Anterior cingulate cortex (tissue), 58 donors: ENCODE measurements at regions not wholly inside any gene's neighbourhood (a gene's known extent, or its start where the extent isn't known, plus 50 kb on each side); places are given as distances from the start of the nearest gene placed in this dataset.

Source experiments
- DNase-seq, 58 donors: peaks; one replicate each; lab custom pipeline; 2025; lab: John Stamatoyannopoulos, UW

- no peak for DNase-seq
Measured at GRCh38 chrX:11949291-11949690, 189.0 kb upstream of the FRMPD4 start.

- no peak for DNase-seq
Measured at GRCh38 chrX:11952176-11952720, 186.0 kb upstream of the FRMPD4 start.

GRCh38 chrX:11953615-11954014, 184.7 kb upstream of the FRMPD4 start:
- no peak for DNase-seq

- DNase-seq = no peak
Measured at GRCh38 chrX:11954176-11954575, 184.1 kb upstream of the FRMPD4 start.

- no peak for DNase-seq
Measured at GRCh38 chrX:11960031-11960430, 178.2 kb upstream of the FRMPD4 start.

GRCh38 chrX:11965436-11965835, 172.8 kb upstream of the FRMPD4 start:
- DNase-seq = no peak

GRCh38 chrX:11967986-11968869, 170.0 kb upstream of the FRMPD4 start:
- DNase-seq = no peak

GRCh38 chrX:11968991-11969390, 169.3 kb upstream of the FRMPD4 start:
- no peak for DNase-seq

- peak in 2 of 58 donors; percentile 0 for DNase-seq
Measured at GRCh38 chrX:11970578-11971359, 167.5 kb upstream of the FRMPD4 start.

GRCh38 chrX:11976663-11977062, 161.6 kb upstream of the FRMPD4 start:
- DNase-seq = no peak

GRCh38 chrX:11992271-11992670, 146.0 kb upstream of the FRMPD4 start:
- DNase-seq = no peak

- DNase-seq = no peak
Measured at GRCh38 chrX:11995146-11995545, 143.1 kb upstream of the FRMPD4 start.

GRCh38 chrX:11996810-11997209, 141.5 kb upstream of the FRMPD4 start:
- DNase-seq = no peak

GRCh38 chrX:11998944-11999343, 139.3 kb upstream of the FRMPD4 start:
- DNase-seq = no peak

GRCh38 chrX:12002876-12003275, 135.4 kb upstream of the FRMPD4 start:
- DNase-seq = no peak

GRCh38 chrX:12007881-12008280, 130.4 kb upstream of the FRMPD4 start:
- no peak for DNase-seq

GRCh38 chrX:12010436-12010835, 127.8 kb upstream of the FRMPD4 start:
- no peak for DNase-seq

- DNase-seq = peak in 1 of 58 donors; percentile 3
Measured at GRCh38 chrX:12011075-12011474, 127.2 kb upstream of the FRMPD4 start.

- no peak for DNase-seq
Measured at GRCh38 chrX:12013211-12013618, 125.1 kb upstream of the FRMPD4 start.

GRCh38 chrX:12021698-12022097, 116.6 kb upstream of the FRMPD4 start:
- DNase-seq = no peak

GRCh38 chrX:12026481-12026880, 111.8 kb upstream of the FRMPD4 start:
- no peak for DNase-seq
